A673 (cell line): ENCODE measurements at regions not wholly inside any gene's neighbourhood (a gene's known extent, or its start where the extent isn't known, plus 50 kb on each side); places are given as distances from the start of the nearest gene placed in this dataset.

Experiments
- BruUV-seq: library from RNA; stranded (reverse); fragments of 400-500 nt; replicated peaks from 2 replicates; lab custom pipeline; 2021; lab: Mats Ljungman, UMichigan
- CTCF ChIA-PET: fragments of 300-600 bp; sonication (Branson Sonifier 250); formaldehyde crosslinking; loops from one replicate; lab custom pipeline; 2022; ENCODE audit warnings: antibody characterized with exemption; lab: Charles Lee
- POLR2A ChIA-PET: fragments of 300-600 bp; sonication (Branson Sonifier 250); formaldehyde crosslinking; loops from one replicate; lab custom pipeline; 2022; ENCODE audit warnings: antibody characterized with exemption; ENCODE audit not compliant: low non-redundant PET; lab: Charles Lee
- DNase-seq: peaks from one replicate; pipeline ENCODE4 v3.0.0-alpha.2; 2015; ENCODE audit warnings: low spot score
- H3K27ac ChIP-seq: fragments of 200-600 bp; sonication (generic); 2 replicates; pipeline ENCODE4 v1.5.1; 2016; ENCODE audit warnings: mixed run types, low read depth, mild to moderate bottlenecking, mixed read lengths, antibody characterized with exemption, low read length; ENCODE audit not compliant: poor library complexity, severe bottlenecking
- H3K27me3 ChIP-seq: fragments of 200-600 bp; sonication (generic); replicated peaks from 2 replicates; pipeline ENCODE4 v1.6.1; 2017; ENCODE audit warnings: mixed run types, low read depth, mild to moderate bottlenecking, mixed read lengths, antibody characterized with exemption, low read length; ENCODE audit not compliant: insufficient read depth, poor library complexity
- H3K36me3 ChIP-seq: fragments of 200-600 bp; sonication (generic); 2 replicates; pipeline ENCODE4 v1.6.1; 2016; ENCODE audit warnings: mixed run types, mild to moderate bottlenecking, mixed read lengths, antibody characterized with exemption, low read length; ENCODE audit not compliant: insufficient read depth, poor library complexity, severe bottlenecking
- H3K4me1 ChIP-seq: fragments of 200-600 bp; sonication (generic); 2 replicates; pipeline ENCODE4 v1.6.1; 2017; ENCODE audit warnings: mixed run types, mild to moderate bottlenecking, mixed read lengths, antibody characterized with exemption, low read length; ENCODE audit not compliant: insufficient read depth, poor library complexity, severe bottlenecking
- H3K4me3 ChIP-seq: fragments of 200-600 bp; sonication (generic); 2 replicates; pipeline ENCODE4 v1.5.1; 2016; ENCODE audit warnings: low read depth, mixed run types, mild to moderate bottlenecking, mixed read lengths, low read length; ENCODE audit not compliant: poor library complexity, severe bottlenecking
- H3K9me3 ChIP-seq: fragments of 200-600 bp; sonication (generic); 2 replicates; pipeline ENCODE4 v1.6.1; 2016; ENCODE audit warnings: mixed run types, low read depth, mild to moderate bottlenecking, mixed read lengths, antibody characterized with exemption, low read length; ENCODE audit not compliant: poor library complexity, severe bottlenecking
- CTCF ChIP-seq: fragments of 300-800, 200-600 bp; sonication (generic); conservative IDR thresholded peaks from 2 replicates; pipeline ENCODE4 v1.5.1; 2017; ENCODE audit warnings: low read depth, mild to moderate bottlenecking, antibody characterized with exemption, low read length, moderate library complexity, mixed read lengths
- EZH2 ChIP-seq: fragments of 200-600 bp; sonication (generic); IDR thresholded peaks from 2 replicates; pipeline ENCODE4 v1.6.1; 2017; ENCODE audit warnings: borderline replicate concordance, low read depth, mild to moderate bottlenecking, mixed read lengths, antibody characterized with exemption, low read length; ENCODE audit not compliant: poor library complexity, severe bottlenecking
- intact Hi-C: fragments of 100-400 bp; cut with micrococcal nuclease; formaldehyde crosslinking; loops from one replicate; pipeline ENCODE4 v1.10.0; 2022; ENCODE audit not compliant: unreplicated experiment

DNA sequence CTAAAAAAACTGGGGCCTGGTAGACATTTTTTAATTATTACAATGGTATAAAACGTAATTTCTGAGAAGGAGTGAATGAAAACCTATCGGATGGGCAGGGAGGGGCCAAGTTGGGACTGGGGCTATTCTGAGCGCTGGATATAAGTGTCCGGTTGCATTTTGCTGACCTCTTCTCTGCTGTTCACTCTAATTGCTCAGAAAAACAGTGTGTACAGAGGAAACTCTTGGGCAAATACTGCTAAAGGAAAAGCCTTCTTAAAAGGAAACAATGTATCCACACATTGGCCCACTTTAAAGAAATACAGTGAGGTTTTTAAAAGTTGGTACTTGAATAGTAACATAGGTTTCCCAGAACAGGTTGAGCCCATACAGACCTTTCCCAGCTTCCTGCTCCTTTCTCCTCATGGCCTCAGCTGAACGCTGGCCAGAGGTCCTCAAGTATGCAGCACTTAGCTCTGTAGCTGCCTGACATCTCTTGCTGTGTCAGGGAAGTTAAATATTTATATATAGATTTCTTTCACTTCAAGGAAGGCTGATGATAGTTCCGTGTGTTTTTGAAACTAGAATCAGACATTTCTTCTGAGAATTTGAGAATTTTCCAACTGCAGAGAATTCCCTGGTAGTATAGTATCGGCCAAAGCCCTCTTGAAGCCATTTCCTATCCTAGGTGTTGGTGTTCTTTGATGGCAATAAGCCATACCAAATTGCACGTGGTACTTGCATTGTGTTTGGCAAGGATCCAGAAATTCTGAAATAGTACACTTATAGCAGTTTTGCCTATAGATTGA lies 97.1 kb upstream of the SLC4A4 start:
- CTCF ChIA-PET = no interaction called here
- TF ChIP-seq CTCF (no peak), EZH2 (no peak)
- Histone ChIP-seq H3K9me3 (no peaks in the 10 kb centered on the region), H3K4me1 (peaks cover 6% of the 10 kb centered on the region), H3K27me3 (no peaks in the 10 kb centered on the region), H3K27ac (no peak overlapping the region), H3K36me3 (no peaks in the 10 kb centered on the region), H3K4me3 (no peak overlapping the region)
- intact Hi-C loops = no loop called here
- no peak for DNase-seq
- BruUV-seq = no TSS peak
- POLR2A ChIA-PET = no interaction called here

DNA sequence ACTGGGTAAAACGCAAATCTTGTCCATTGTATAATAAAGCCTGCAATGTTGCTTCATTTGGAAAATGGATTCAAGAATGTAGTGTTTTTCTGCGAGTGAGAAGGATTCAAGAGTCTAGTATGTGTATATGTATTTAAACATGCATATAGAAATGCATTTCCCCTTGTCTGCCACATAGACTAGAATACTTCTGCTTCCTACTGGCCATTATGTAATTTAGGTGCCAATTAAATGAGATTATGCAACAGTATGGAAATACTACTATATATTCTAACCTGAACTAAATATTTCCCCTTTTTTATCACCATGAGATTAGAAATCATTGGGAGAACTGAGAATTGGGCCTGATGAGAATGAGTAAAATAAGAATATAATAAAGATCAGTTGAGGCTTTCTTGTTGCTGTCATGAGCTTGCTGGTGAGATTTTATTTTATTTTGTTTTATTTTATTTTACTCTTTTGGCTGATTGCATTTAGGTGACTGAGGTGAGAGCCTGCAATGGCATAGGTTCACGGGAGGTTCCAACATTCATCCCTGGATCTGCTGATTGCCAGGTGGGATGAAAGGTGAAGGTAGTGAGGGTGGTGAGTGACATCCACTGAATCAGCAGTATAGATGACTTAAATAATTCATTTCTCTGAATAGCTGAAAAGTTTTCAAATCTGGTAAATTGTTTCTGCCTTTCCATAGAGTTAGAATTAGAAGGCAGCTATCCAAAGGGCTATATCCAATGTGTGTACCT lies 95.6 kb upstream of the SLC4A4 start:
- BruUV-seq = no TSS peak
- Histone ChIP-seq H3K27ac (no peak overlapping the region), H3K4me1 (peaks cover 6% of the 10 kb centered on the region), H3K9me3 (no peaks in the 10 kb centered on the region), H3K4me3 (no peak overlapping the region), H3K27me3 (no peaks in the 10 kb centered on the region), H3K36me3 (no peaks in the 10 kb centered on the region)
- intact Hi-C loops = no loop called here
- no peak for TF ChIP-seq EZH2
- TF ChIP-seq CTCF = no peak
- POLR2A ChIA-PET = no interaction called here
- DNase-seq = no peak
- CTCF ChIA-PET = no interaction called here

DNA sequence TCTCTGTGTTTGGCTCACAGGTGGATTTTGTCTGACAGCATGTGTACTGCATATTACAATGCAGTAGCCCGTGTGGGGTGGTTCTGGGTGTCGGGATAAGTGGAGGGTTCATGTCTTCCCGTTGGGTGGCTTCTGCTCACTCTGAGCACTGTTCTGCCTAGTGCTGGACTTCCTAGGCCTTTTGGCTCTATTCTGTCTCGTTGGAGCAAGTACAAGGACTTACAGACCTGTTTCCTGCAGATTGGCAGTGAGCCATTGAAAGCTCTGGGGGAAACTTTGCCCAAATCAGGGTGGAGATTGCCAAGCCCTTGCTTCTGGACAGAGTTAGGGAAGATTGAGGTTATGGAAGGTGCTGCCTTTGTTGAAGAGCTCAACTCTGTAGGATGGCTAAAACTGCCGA lies 91.1 kb upstream of the SLC4A4 start:
- no peak for DNase-seq
- Histone ChIP-seq H3K27ac (no peak overlapping the region), H3K9me3 (no peaks in the 10 kb centered on the region), H3K27me3 (no peaks in the 10 kb centered on the region), H3K4me1 (no peaks in the 10 kb centered on the region), H3K4me3 (no peak overlapping the region), H3K36me3 (no peaks in the 10 kb centered on the region)
- intact Hi-C loops = no loop called here
- TF ChIP-seq EZH2 (no peak), CTCF (no peak)
- POLR2A ChIA-PET = no interaction called here
- BruUV-seq = no TSS peak
- CTCF ChIA-PET = no interaction called here
